ENCODE measurements at regions not wholly inside any gene's neighbourhood (a gene's known extent, or its start where the extent isn't known, plus 50 kb on each side); places are given as distances from the start of the nearest gene placed in this dataset.

GRCh38 chr9:13755551-13755950 is 476.1 kb upstream of the MPDZ start:
- DNase-seq (ENCODE audit: low spot score), result no peak

GRCh38 chr9:13750639-13751038 is 471.1 kb upstream of the MPDZ start:
- DNase-seq (ENCODE audit: low spot score), result no peak

GRCh38 chr9:13750061-13750460 is 470.6 kb upstream of the MPDZ start:
- DNase-seq (ENCODE audit: low spot score), result no peak

- DNase-seq (ENCODE audit: low spot score), result no peak
Measured at GRCh38 chr9:13746876-13747275, 467.4 kb upstream of the MPDZ start.

- no peak for DNase-seq (ENCODE audit: low spot score)
Measured at GRCh38 chr9:13744261-13744901, 464.9 kb upstream of the MPDZ start.

GRCh38 chr9:13737885-13738284 is 458.4 kb upstream of the MPDZ start:
- no peak for DNase-seq (ENCODE audit: low spot score)

GRCh38 chr9:13735181-13735580 is 455.7 kb upstream of the MPDZ start:
- DNase-seq (ENCODE audit: low spot score), result no peak

GRCh38 chr9:13734601-13735000 is 455.1 kb upstream of the MPDZ start:
- DNase-seq (ENCODE audit: low spot score), result no peak

- no peak for DNase-seq (ENCODE audit: low spot score)
Measured at GRCh38 chr9:13732290-13732689, 452.8 kb upstream of the MPDZ start.

- DNase-seq (ENCODE audit: low spot score), result no peak
Measured at GRCh38 chr9:13731637-13732036, 452.1 kb upstream of the MPDZ start.

GRCh38 chr9:13729955-13730354 is 450.5 kb upstream of the MPDZ start:
- no peak for DNase-seq (ENCODE audit: low spot score)

- DNase-seq (ENCODE audit: low spot score), result no peak
Measured at GRCh38 chr9:13728917-13729811, 449.7 kb upstream of the MPDZ start.

GRCh38 chr9:13728131-13728530 is 448.6 kb upstream of the MPDZ start:
- no peak for DNase-seq (ENCODE audit: low spot score)

- DNase-seq (ENCODE audit: low spot score), result no peak
Measured at GRCh38 chr9:13726746-13727145, 447.3 kb upstream of the MPDZ start.

GRCh38 chr9:13725516-13725915 is 446.0 kb upstream of the MPDZ start:
- no peak for DNase-seq (ENCODE audit: low spot score)

GRCh38 chr9:13721481-13722235 is 442.2 kb upstream of the MPDZ start:
- DNase-seq (ENCODE audit: low spot score), result no peak

GRCh38 chr9:13719981-13720676 is 440.6 kb upstream of the MPDZ start:
- no peak for DNase-seq (ENCODE audit: low spot score)

- DNase-seq (ENCODE audit: low spot score), result no peak
Measured at GRCh38 chr9:13719446-13719845, 440.0 kb upstream of the MPDZ start.

- no peak for DNase-seq (ENCODE audit: low spot score)
Measured at GRCh38 chr9:13718539-13718938, 439.0 kb upstream of the MPDZ start.

- no peak for DNase-seq (ENCODE audit: low spot score)
Measured at GRCh38 chr9:13718086-13718485, 438.6 kb upstream of the MPDZ start.

GRCh38 chr9:13717322-13718054 is 438.0 kb upstream of the MPDZ start:
- no peak for DNase-seq (ENCODE audit: low spot score)

Data from iPS-NIHi11 (cell line).